Body of pancreas (tissue), 4 donors: ENCODE measurements at regions not wholly inside any gene's neighbourhood (a gene's known extent, or its start where the extent isn't known, plus 50 kb on each side); places are given as distances from the start of the nearest gene placed in this dataset.
A peak's percentile ranks its signal among the peaks of the same experiment; 100 is the strongest.

Experiments
- ATAC-seq: fragments of 150-250 bp; one replicate; pipeline ENCODE4 v1.9.1; 2016
- DNase-seq, 4 donors: peaks; one replicate each; pipeline ENCODE4 v3.0.0-alpha.2; 2019
- H3K27ac ChIP-seq, 4 donors: fragments of 200-600 bp; sonication (generic); 1 replicate in 3 of 4; 2 replicates in 1 of 4; pipeline versions ENCODE4 v1.5.1 to v1.6.1; 2016 to 2019; ENCODE audit warnings: mild to moderate bottlenecking in 1 of 4, mixed read lengths in 1 of 4, moderate library complexity in 1 of 4
- H3K27me3 ChIP-seq, 2 donors: fragments of 200-600 bp; sonication (generic); one replicate each; pipeline ENCODE4 v1.6.0; 2016; ENCODE audit warnings: mild to moderate bottlenecking in 1 of 2
- H3K36me3 ChIP-seq, 2 donors: fragments of 200-600 bp; sonication (generic); replicated peaks in 1 of 2; 2 replicates each; pipeline ENCODE4 v1.5.1; 2016; ENCODE audit warnings: low read depth in 2 of 2; ENCODE audit not compliant: insufficient read depth in 1 of 2
- H3K4me1 ChIP-seq: fragments of 200-600 bp; sonication (generic); one replicate; pipeline ENCODE4 v1.6.0; 2016
- H3K4me3 ChIP-seq, 2 donors: fragments of 200-600 bp; sonication (generic); 1 replicate in 1 of 2; 2 replicates in 1 of 2; pipeline ENCODE4 v1.5.1; 2016 to 2019
- H3K9me3 ChIP-seq, 3 donors: fragments of 200-600 bp; sonication (generic); 1 replicate in 2 of 3; 2 replicates in 1 of 3; pipeline ENCODE4 v1.5.1; 2016
- POLR2A ChIP-seq, 3 donors: fragments of 450-650 bp; IDR thresholded peaks; one replicate each; pipeline ENCODE4 v1.6.1; 2016; ENCODE audit warnings: antibody characterized with exemption in 3 of 3, mild to moderate bottlenecking in 2 of 3
- WGBS, 2 donors: methylation state at CpG; one replicate each; pipeline ENCODE4 v1.1.5; 2017; 5-methylcytosine and 5-hydroxymethylcytosine counted together
- intact Hi-C: fragments of 100-400 bp; cut with DNase I; formaldehyde crosslinking; loops from one replicate; pipeline ENCODE4 v1.15.1; 2023
- TF ChIP-seq, protein P1 (sequence below), 7 experiments: fragments of 450-650 bp in 4 of 7; fragments of 200-600 bp in 3 of 7; sonication (generic) in 3 of 7; IDR thresholded peaks; one replicate each; pipeline ENCODE4 v1.5.1; 2016 to 2019; ENCODE audit warnings: antibody characterized with exemption in 7 of 7

DNA sequence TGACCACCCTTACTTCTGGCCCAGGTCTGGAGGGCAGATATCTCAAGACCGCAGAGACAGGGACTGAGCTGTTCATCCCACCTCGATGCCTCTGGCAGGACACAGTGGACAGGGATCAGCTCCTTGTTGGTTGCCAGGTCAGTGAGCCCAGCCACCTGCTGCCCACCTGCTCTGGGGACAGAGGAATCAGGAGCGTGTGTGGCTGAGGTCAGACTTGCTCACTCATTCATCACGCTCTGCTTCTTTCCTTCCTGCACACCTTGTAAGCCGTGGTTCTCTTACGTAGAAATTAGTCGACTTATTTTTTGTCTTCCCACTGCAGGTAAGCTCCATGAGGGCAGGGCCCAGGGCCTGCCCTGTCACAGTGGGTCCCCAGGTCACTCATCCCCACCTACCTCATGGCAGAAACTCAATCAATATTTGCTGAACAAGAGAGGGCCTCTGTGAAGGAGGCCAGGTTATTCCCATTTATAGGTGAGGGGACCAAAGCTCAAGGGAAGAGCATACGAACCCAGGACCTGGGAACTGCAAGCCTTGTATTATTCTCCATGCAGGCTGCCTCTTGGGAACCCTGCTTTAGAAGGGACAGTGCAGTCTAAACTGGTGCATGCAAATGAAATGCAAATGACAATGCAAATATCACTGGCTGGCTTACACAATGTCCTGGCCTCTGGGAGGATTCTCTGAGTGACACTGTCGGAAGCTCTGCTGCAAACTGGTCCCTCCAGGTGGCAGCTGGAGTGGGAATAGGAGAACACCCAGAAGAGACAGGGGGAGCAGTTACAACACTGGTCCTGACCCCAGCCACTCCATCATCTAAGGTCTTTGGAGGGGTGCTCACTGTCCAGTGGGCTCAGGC, 58.4 kb upstream of the PAX7 start:
- DNase-seq: no peak
- intact Hi-C loops: loop anchor here (5.0 to 10.0 kb wide), 2 partner anchors 270 to 587 kb away; no protein-coding TSS in a partner anchor
- WGBS, 2 donors: 83 to 84% methylated on average over 9 of the region's 9 CpGs
- no peaks in the 10 kb centered on the region for H3K36me3 ChIP-seq
- ATAC-seq: no peak
- no peak overlapping the region for H3K4me3 ChIP-seq
- no peak overlapping the region for H3K27ac ChIP-seq
- H3K4me1 ChIP-seq: no peaks in the 10 kb centered on the region
- TF ChIP-seq, protein P1, sequence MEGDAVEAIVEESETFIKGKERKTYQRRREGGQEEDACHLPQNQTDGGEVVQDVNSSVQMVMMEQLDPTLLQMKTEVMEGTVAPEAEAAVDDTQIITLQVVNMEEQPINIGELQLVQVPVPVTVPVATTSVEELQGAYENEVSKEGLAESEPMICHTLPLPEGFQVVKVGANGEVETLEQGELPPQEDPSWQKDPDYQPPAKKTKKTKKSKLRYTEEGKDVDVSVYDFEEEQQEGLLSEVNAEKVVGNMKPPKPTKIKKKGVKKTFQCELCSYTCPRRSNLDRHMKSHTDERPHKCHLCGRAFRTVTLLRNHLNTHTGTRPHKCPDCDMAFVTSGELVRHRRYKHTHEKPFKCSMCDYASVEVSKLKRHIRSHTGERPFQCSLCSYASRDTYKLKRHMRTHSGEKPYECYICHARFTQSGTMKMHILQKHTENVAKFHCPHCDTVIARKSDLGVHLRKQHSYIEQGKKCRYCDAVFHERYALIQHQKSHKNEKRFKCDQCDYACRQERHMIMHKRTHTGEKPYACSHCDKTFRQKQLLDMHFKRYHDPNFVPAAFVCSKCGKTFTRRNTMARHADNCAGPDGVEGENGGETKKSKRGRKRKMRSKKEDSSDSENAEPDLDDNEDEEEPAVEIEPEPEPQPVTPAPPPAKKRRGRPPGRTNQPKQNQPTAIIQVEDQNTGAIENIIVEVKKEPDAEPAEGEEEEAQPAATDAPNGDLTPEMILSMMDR (IDR thresholded peaks at IDR 0.05): no peak
- no peak for TF ChIP-seq POLR2A (IDR thresholded peaks at IDR 0.05)
- no peaks in the 10 kb centered on the region for H3K9me3 ChIP-seq
- no peaks in the 10 kb centered on the region for H3K27me3 ChIP-seq

DNA sequence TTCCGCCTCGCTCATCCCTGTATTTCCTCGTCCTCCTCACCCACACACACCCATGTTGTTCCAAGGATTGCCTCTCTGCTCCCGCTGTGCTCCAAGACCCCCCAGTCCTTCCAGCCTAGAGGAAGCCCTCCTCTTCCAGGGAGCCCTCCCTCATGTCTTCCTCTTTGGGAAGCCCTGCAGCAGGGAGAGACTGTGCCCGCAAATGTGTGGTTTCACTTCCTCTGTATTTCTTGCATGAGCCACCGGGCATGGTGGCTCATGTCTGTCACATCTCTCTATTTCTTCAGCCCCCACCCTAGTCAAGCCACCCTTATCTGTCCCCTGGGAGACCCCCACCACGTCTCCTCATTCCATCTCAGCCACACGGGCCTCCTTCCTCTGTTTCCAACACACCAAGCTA, 57.5 kb upstream of the PAX7 start:
- 63 to 77% methylated on average over 8 of the region's 8 CpGs for WGBS, 2 donors
- no peaks in the 10 kb centered on the region for H3K27me3 ChIP-seq
- no peak for ATAC-seq
- intact Hi-C loops: loop anchor here (5.0 to 10.0 kb wide), 2 partner anchors 271 to 588 kb away; no protein-coding TSS in a partner anchor
- no peaks in the 10 kb centered on the region for H3K9me3 ChIP-seq
- no peaks in the 10 kb centered on the region for H3K36me3 ChIP-seq
- no peak overlapping the region for H3K4me3 ChIP-seq
- TF ChIP-seq, protein P1 (IDR thresholded peaks at IDR 0.05): no peak
- no peak for TF ChIP-seq POLR2A (IDR thresholded peaks at IDR 0.05)
- no peak for DNase-seq
- no peaks in the 10 kb centered on the region for H3K4me1 ChIP-seq
- H3K27ac ChIP-seq: no peak overlapping the region

DNA sequence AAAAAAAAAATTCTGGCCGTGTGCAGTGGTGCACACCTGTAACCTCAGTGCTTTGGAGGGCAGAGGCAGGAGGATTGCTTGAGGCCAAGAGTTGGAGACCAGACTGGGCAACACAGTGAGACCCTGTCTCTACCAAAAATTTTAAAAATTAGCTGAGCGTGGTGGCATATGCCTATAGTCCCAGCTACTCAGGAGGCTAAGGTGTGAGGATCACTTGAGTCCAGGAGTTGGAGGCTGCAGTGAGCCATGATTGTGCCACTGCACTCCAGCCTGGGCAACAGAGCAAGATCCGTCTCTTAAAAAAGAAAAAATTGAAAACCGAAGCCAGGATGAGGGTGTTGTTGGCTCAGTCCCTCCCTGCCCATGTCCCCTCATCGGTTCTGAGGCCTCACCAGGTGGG, 55.9 kb upstream of the PAX7 start:
- WGBS, 2 donors: 67 to 68% methylated on average over 5 of the region's 5 CpGs
- ATAC-seq (no peak), DNase-seq (no peak)
- H3K27me3 ChIP-seq: no peaks in the 10 kb centered on the region
- H3K4me3 ChIP-seq: no peak overlapping the region
- no peaks in the 10 kb centered on the region for H3K9me3 ChIP-seq
- no peaks in the 10 kb centered on the region for H3K36me3 ChIP-seq
- H3K27ac ChIP-seq: no peak overlapping the region
- H3K4me1 ChIP-seq: no peaks in the 10 kb centered on the region
- no peak for TF ChIP-seq POLR2A (IDR thresholded peaks at IDR 0.05)
- TF ChIP-seq, protein P1 (IDR thresholded peaks at IDR 0.05): no peak
- intact Hi-C loops: loop anchor here (5.0 to 10.0 kb wide), 2 partner anchors 272 to 590 kb away; no protein-coding TSS in a partner anchor

DNA sequence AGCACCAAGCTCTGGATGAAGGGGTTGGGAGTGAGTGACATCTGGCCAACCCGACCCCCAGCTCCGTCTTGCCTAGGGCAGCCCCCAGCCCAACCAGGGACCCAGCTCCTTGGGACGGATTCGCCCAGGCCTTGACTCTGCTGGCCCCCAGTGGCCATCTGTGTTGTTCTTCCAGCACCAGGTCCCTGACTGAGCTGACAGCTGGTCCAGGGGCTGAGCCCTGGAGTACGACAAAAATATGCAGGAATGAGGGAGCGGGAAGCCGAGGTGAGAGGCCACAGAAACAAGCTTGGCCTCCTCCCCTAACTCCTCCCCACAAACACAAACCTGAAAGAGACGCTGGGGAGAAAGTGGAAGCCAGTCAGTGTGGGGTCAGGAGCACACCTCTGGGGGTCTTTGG, 55.0 kb upstream of the PAX7 start:
- intact Hi-C loops: loop anchor here (10.0 kb wide), 1 partner anchor 591 kb away; no protein-coding TSS in a partner anchor
- H3K27ac ChIP-seq: no peak overlapping the region
- H3K36me3 ChIP-seq: no peaks in the 10 kb centered on the region
- WGBS, 2 donors: 9 to 10% methylated on average over 4 to 8 of the region's 8 CpGs
- H3K9me3 ChIP-seq: no peaks in the 10 kb centered on the region
- ATAC-seq: peak; percentile 35
- H3K27me3 ChIP-seq: peaks cover 0 to under 1% of the 10 kb centered on the region in 2 donors
- DNase-seq: peak; percentile 60 to 79 (median 74)
- no peak overlapping the region for H3K4me3 ChIP-seq
- TF ChIP-seq POLR2A (IDR thresholded peaks at IDR 0.05): no peak
- TF ChIP-seq, protein P1 (IDR thresholded peaks at IDR 0.05): peak; percentile 61 to 88 (median 73)
- no peaks in the 10 kb centered on the region for H3K4me1 ChIP-seq
